ENCODE measurements at regions not wholly inside any gene's neighbourhood (a gene's known extent, or its start where the extent isn't known, plus 50 kb on each side); places are given as distances from the start of the nearest gene placed in this dataset.
"Not testable (repeated sequence)": the region's sequence is repeated elsewhere in the genome, so short reads cannot be mapped to it uniquely, and the experiment has no call there.

- no peak for DNase-seq (ENCODE audit: extremely low read depth in 1 of 2, low read depth in 1 of 2)
Observed at GRCh38 chr5:60446917-60447316, 253.0 kb downstream of the DEPDC1B start.

- no peak for DNase-seq (ENCODE audit: extremely low read depth in 1 of 2, low read depth in 1 of 2)
Observed at GRCh38 chr5:60445921-60446320, 254.0 kb downstream of the DEPDC1B start.

GRCh38 chr5:60445427-60445826, 254.5 kb downstream of the DEPDC1B start:
- DNase-seq (ENCODE audit: extremely low read depth in 1 of 2, low read depth in 1 of 2), result no peak

GRCh38 chr5:60444661-60445360, 255.2 kb downstream of the DEPDC1B start:
- DNase-seq (ENCODE audit: extremely low read depth in 1 of 2, low read depth in 1 of 2), result no peak

GRCh38 chr5:60439552-60439951, 260.4 kb downstream of the DEPDC1B start:
- no peak for DNase-seq (ENCODE audit: extremely low read depth in 1 of 2, low read depth in 1 of 2)

GRCh38 chr5:60437308-60437707, 262.7 kb downstream of the DEPDC1B start:
- no peak for DNase-seq (ENCODE audit: extremely low read depth in 1 of 2, low read depth in 1 of 2)

GRCh38 chr5:60436518-60436917, 263.4 kb downstream of the DEPDC1B start:
- DNase-seq (ENCODE audit: extremely low read depth in 1 of 2, low read depth in 1 of 2), result no peak

GRCh38 chr5:60435808-60436207, 264.2 kb downstream of the DEPDC1B start:
- no peak for DNase-seq (ENCODE audit: extremely low read depth in 1 of 2, low read depth in 1 of 2)

GRCh38 chr5:60426189-60426588, 273.8 kb downstream of the DEPDC1B start:
- not testable (repeated sequence) for DNase-seq (ENCODE audit: extremely low read depth in 1 of 2, low read depth in 1 of 2)

- DNase-seq (ENCODE audit: extremely low read depth in 1 of 2, low read depth in 1 of 2), result not testable (repeated sequence)
Observed at GRCh38 chr5:60420773-60421172, 279.2 kb downstream of the DEPDC1B start.

- no peak for DNase-seq (ENCODE audit: extremely low read depth in 1 of 2, low read depth in 1 of 2)
Observed at GRCh38 chr5:60417500-60418181, 282.3 kb downstream of the DEPDC1B start.

GRCh38 chr5:60415443-60415842, 284.5 kb downstream of the DEPDC1B start:
- DNase-seq (ENCODE audit: extremely low read depth in 1 of 2, low read depth in 1 of 2), result no peak

- no peak for DNase-seq (ENCODE audit: extremely low read depth in 1 of 2, low read depth in 1 of 2)
Observed at GRCh38 chr5:60410427-60410826, 289.5 kb downstream of the DEPDC1B start.

GRCh38 chr5:60404171-60404570, 295.8 kb downstream of the DEPDC1B start:
- no peak for DNase-seq (ENCODE audit: extremely low read depth in 1 of 2, low read depth in 1 of 2)

- DNase-seq (ENCODE audit: extremely low read depth in 1 of 2, low read depth in 1 of 2), result no peak
Observed at GRCh38 chr5:60403343-60404006, 296.5 kb downstream of the DEPDC1B start.

GRCh38 chr5:60402161-60402785, 297.7 kb downstream of the DEPDC1B start:
- DNase-seq (ENCODE audit: extremely low read depth in 1 of 2, low read depth in 1 of 2), result no peak

GRCh38 chr5:60401526-60401925, 298.4 kb downstream of the DEPDC1B start:
- DNase-seq (ENCODE audit: extremely low read depth in 1 of 2, low read depth in 1 of 2), result no peak

GRCh38 chr5:60399507-60399906, 300.5 kb downstream of the DEPDC1B start:
- DNase-seq (ENCODE audit: extremely low read depth in 1 of 2, low read depth in 1 of 2), result no peak

- DNase-seq (ENCODE audit: extremely low read depth in 1 of 2, low read depth in 1 of 2), result no peak
Observed at GRCh38 chr5:60395712-60396329, 304.1 kb downstream of the DEPDC1B start.

- DNase-seq (ENCODE audit: extremely low read depth in 1 of 2, low read depth in 1 of 2), result no peak
Observed at GRCh38 chr5:60387051-60387440, 312.9 kb downstream of the DEPDC1B start.

GRCh38 chr5:60386436-60387050, 313.4 kb downstream of the DEPDC1B start:
- DNase-seq (ENCODE audit: extremely low read depth in 1 of 2, low read depth in 1 of 2), result no peak

Data from stimulated activated CD8-positive, alpha-beta memory T cell treated with anti-CD3 and anti-CD28 coated beads, Interleukin-7, amount 100 ng/mL, for 48 hours (primary cell).